ENCODE measurements at regions not wholly inside any gene's neighbourhood (a gene's known extent, or its start where the extent isn't known, plus 50 kb on each side); places are given as distances from the start of the nearest gene placed in this dataset.

DNA sequence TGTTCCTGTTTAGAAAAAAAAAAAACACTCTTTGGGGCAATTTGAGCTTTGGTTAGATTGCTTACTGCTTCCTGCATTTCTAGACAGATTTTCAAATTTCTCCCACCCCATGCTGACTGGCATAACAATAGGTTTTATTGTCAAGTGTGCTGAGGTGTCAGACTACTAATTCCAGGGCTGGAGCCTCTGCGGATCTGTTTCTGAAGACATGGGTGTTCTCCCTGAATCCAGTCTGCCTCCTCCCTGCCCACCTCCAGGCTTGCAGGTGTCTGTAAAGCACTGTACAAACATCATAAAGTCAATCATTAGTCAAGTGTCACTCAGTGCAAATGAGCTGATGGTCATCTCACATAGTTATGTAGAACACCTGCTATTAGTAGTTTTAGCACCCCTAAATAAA is 292.4 kb downstream of the GATA3 start:
- no peak for TF ChIP-seq FOS (IDR thresholded peaks at IDR 0.05; ENCODE audit: borderline replicate concordance, extremely low read depth, insufficient read length)
- no peak for TF ChIP-seq MAX (IDR thresholded peaks at IDR 0.05; ENCODE audit: low read depth, low read length)
